MCF 10A (cell line): ENCODE measurements at regions not wholly inside any gene's neighbourhood (a gene's known extent, or its start where the extent isn't known, plus 50 kb on each side); places are given as distances from the start of the nearest gene placed in this dataset.

Experiments used
- BruUV-seq: library from RNA; stranded (reverse); fragments of 400-500 nt; replicated peaks from 2 replicates; lab custom pipeline; 2021; lab: Mats Ljungman, UMichigan
- CTCF ChIA-PET: fragments of 300-600 bp; sonication (Branson Sonifier 250); formaldehyde crosslinking; extraction: SDS; loops from one replicate; lab custom pipeline; 2021; ENCODE audit warnings: antibody characterized with exemption, inconsistent platforms; lab: Yijun Ruan, JAX
- POLR2A ChIA-PET: fragments of 300-600, 350-650 bp; sonication (Branson Sonifier 250); formaldehyde crosslinking; extraction: SDS; loops from one replicate; lab custom pipeline; 2020; ENCODE audit warnings: antibody characterized with exemption, inconsistent platforms; lab: Yijun Ruan, JAX
- DNase-seq: peaks from one replicate; pipeline ENCODE4 v3.0.0-alpha.2; 2018; ENCODE audit not compliant: unreplicated experiment
- H3K27ac Mint-ChIP-seq: one replicate; pipeline ENCODE4 v1.8.0; 2022; ENCODE audit warnings: mild to moderate bottlenecking, low read depth, mixed read lengths; ENCODE audit not compliant: unreplicated experiment
- H3K27me3 Mint-ChIP-seq: one replicate; pipeline ENCODE4 v1.8.0; 2022; ENCODE audit warnings: mixed read lengths; ENCODE audit not compliant: insufficient read depth, unreplicated experiment
- H3K36me3 Mint-ChIP-seq: one replicate; pipeline ENCODE4 v1.8.0; 2022; ENCODE audit warnings: mild to moderate bottlenecking, moderate library complexity, mixed read lengths; ENCODE audit not compliant: insufficient read depth, unreplicated experiment
- H3K4me1 Mint-ChIP-seq: one replicate; pipeline ENCODE4 v1.8.0; 2022; ENCODE audit warnings: mixed read lengths; ENCODE audit not compliant: insufficient read depth, unreplicated experiment
- H3K4me3 Mint-ChIP-seq: one replicate; pipeline ENCODE4 v1.8.0; 2022; ENCODE audit warnings: mild to moderate bottlenecking, moderate library complexity, mixed read lengths; ENCODE audit not compliant: unreplicated experiment
- H3K9me3 Mint-ChIP-seq: one replicate; pipeline ENCODE4 v1.8.0; 2022; ENCODE audit warnings: mixed read lengths; ENCODE audit not compliant: unreplicated experiment
- CTCF ChIP-seq: fragments of 200-600 bp; IDR thresholded peaks from one replicate; pipeline ENCODE4 v1.8.0; 2022; ENCODE audit warnings: antibody characterized with exemption, mild to moderate bottlenecking; ENCODE audit not compliant: unreplicated experiment
- intact Hi-C: fragments of 100-400 bp; cut with micrococcal nuclease; formaldehyde crosslinking; loops from 2 replicates; pipeline ENCODE4 v1.14.1; 2022

- no peak for DNase-seq
- peaks cover 88% of the 10 kb centered on the region for H3K27me3 Mint-ChIP-seq
- no peaks in the 10 kb centered on the region for H3K36me3 Mint-ChIP-seq
- TF ChIP-seq CTCF = no peak
- H3K27ac Mint-ChIP-seq = no peak overlapping the region
- ChIA-PET CTCF (interaction anchor here (0.9 to 1.2 kb wide), 2 partner anchors 28 to 132 kb away, joined by 3 read pairs; no protein-coding TSS in a partner anchor), POLR2A (no interaction called here)
- no peak overlapping the region for H3K4me3 Mint-ChIP-seq
- no TSS peak for BruUV-seq
- H3K4me1 Mint-ChIP-seq = no peaks in the 10 kb centered on the region
- H3K9me3 Mint-ChIP-seq = no peaks in the 10 kb centered on the region
- intact Hi-C loops = no loop called here
Observed at GRCh38 chr13:91216928-91217700, 130.4 kb upstream of the MIR17HG start.

- CTCF ChIA-PET = interaction anchor here (0.9 kb wide), 1 partner anchor 24 kb away, joined by 3 read pairs; no protein-coding TSS in a partner anchor
Observed at GRCh38 chr13:91219201-91219600, 128.3 kb upstream of the MIR17HG start.

GRCh38 chr13:91220872-91221271, 126.6 kb upstream of the MIR17HG start:
- no peaks in the 10 kb centered on the region for H3K36me3 Mint-ChIP-seq
- peaks cover 87% of the 10 kb centered on the region for H3K27me3 Mint-ChIP-seq
- intact Hi-C loops = no loop called here
- no TSS peak for BruUV-seq
- CTCF ChIA-PET = no interaction called here
- no peak overlapping the region for H3K4me3 Mint-ChIP-seq
- no peaks in the 10 kb centered on the region for H3K4me1 Mint-ChIP-seq
- H3K9me3 Mint-ChIP-seq = no peaks in the 10 kb centered on the region
- TF ChIP-seq CTCF = no peak
- POLR2A ChIA-PET = no interaction called here
- H3K27ac Mint-ChIP-seq = no peak overlapping the region
- no peak for DNase-seq

More at GRCh38 chr13:91219201-91219600, 128.3 kb upstream of the MIR17HG start:
- no peaks in the 10 kb centered on the region for H3K9me3 Mint-ChIP-seq
- no TSS peak for BruUV-seq
- intact Hi-C loops = no loop called here
- no peak for DNase-seq
- H3K4me3 Mint-ChIP-seq = no peak overlapping the region
- H3K27me3 Mint-ChIP-seq = peaks cover 88% of the 10 kb centered on the region
- H3K36me3 Mint-ChIP-seq = no peaks in the 10 kb centered on the region
- no peak for TF ChIP-seq CTCF
- POLR2A ChIA-PET = no interaction called here
- H3K27ac Mint-ChIP-seq = no peak overlapping the region
- H3K4me1 Mint-ChIP-seq = no peaks in the 10 kb centered on the region

- no peaks in the 10 kb centered on the region for H3K4me1 Mint-ChIP-seq
- intact Hi-C loops = no loop called here
- H3K36me3 Mint-ChIP-seq = no peaks in the 10 kb centered on the region
- ChIA-PET CTCF (interaction anchor here (1.5 kb wide), 1 partner anchor 95 kb away, joined by 3 read pairs; no protein-coding TSS in a partner anchor), POLR2A (no interaction called here)
- H3K4me3 Mint-ChIP-seq = no peak overlapping the region
- no peak for TF ChIP-seq CTCF
- no peak for DNase-seq
- H3K27ac Mint-ChIP-seq = no peak overlapping the region
- H3K9me3 Mint-ChIP-seq = no peaks in the 10 kb centered on the region
- peaks cover 65% of the 10 kb centered on the region for H3K27me3 Mint-ChIP-seq
- BruUV-seq = no TSS peak
Observed at GRCh38 chr13:91228108-91228507, 119.4 kb upstream of the MIR17HG start.
